Osteoblast (primary cell): ENCODE measurements at regions not wholly inside any gene's neighbourhood (a gene's known extent, or its start where the extent isn't known, plus 50 kb on each side); places are given as distances from the start of the nearest gene placed in this dataset.

Source experiments
- DNase-seq: peaks from one replicate; pipeline ENCODE4 v3.0.0; 2011; ENCODE audit warnings: low spot score, mixed read lengths; ENCODE audit not compliant: insufficient read length; ENCODE audit errors: missing footprints
- H2AFZ ChIP-seq: 2 replicates; pipeline ENCODE4 v1.6.0; 2011; ENCODE audit warnings: mild to moderate bottlenecking, low read length
- H3K27ac ChIP-seq: 2 replicates; pipeline ENCODE4 v1.5.1; 2011; ENCODE audit warnings: mild to moderate bottlenecking, low read depth, low read length, moderate library complexity
- H3K27me3 ChIP-seq: 2 replicates; pipeline ENCODE4 v1.6.0; 2012; ENCODE audit warnings: mild to moderate bottlenecking, control low read depth, inconsistent platforms, low read length, moderate library complexity; ENCODE audit not compliant: insufficient read depth
- H3K36me3 ChIP-seq: 2 replicates; pipeline ENCODE4 v1.5.1; 2011; ENCODE audit warnings: mild to moderate bottlenecking, low read length, control low read depth, moderate library complexity; ENCODE audit not compliant: insufficient read depth
- H3K4me1 ChIP-seq: 2 replicates; pipeline ENCODE4 v1.5.1; 2011; ENCODE audit warnings: mild to moderate bottlenecking, low read length, control low read depth, moderate library complexity; ENCODE audit not compliant: insufficient read depth
- H3K4me2 ChIP-seq: 2 replicates; pipeline ENCODE4 v1.6.0; 2011; ENCODE audit warnings: mild to moderate bottlenecking, low read length; ENCODE audit not compliant: insufficient read depth
- H3K4me3 ChIP-seq: fragments of 200-600 bp; sonication (generic); 3 replicates; pipeline ENCODE4 v1.5.1; 2012; ENCODE audit warnings: mild to moderate bottlenecking, low read length, inconsistent platforms; ENCODE audit not compliant: insufficient read depth
- H3K79me2 ChIP-seq: 2 replicates; pipeline ENCODE4 v1.6.0; 2012; ENCODE audit warnings: mild to moderate bottlenecking, low read length, control low read depth, inconsistent platforms; ENCODE audit not compliant: insufficient read depth
- H3K9me3 ChIP-seq: 2 replicates; pipeline ENCODE4 v1.5.1; 2011; ENCODE audit warnings: low read depth, low read length, control low read depth
- H4K20me1 ChIP-seq: 2 replicates; pipeline ENCODE4 v1.6.0; 2012; ENCODE audit warnings: mild to moderate bottlenecking, low read length, control low read depth; ENCODE audit not compliant: insufficient read depth
- CTCF ChIP-seq: IDR thresholded peaks from 2 replicates; pipeline ENCODE4 v1.5.1; 2011; ENCODE audit warnings: mild to moderate bottlenecking, low read depth, low read length, moderate library complexity; ENCODE audit errors: extremely low read depth

GRCh38 chr4:38242822-38243387 lies 282.7 kb downstream of the PTTG2 start:
- peak overlapping the region; percentile 18 for H2AFZ ChIP-seq

GRCh38 chr4:38243388-38244053 lies 283.3 kb downstream of the PTTG2 start:
- H3K4me1 ChIP-seq: no peaks in the 10 kb centered on the region
- H3K27ac ChIP-seq: no peak overlapping the region
- H3K79me2 ChIP-seq: no peaks in the 10 kb centered on the region
- no peaks in the 10 kb centered on the region for H4K20me1 ChIP-seq
- DNase-seq: peak; percentile 31
- H3K4me2 ChIP-seq: no peak overlapping the region
- H3K27me3 ChIP-seq: no peaks in the 10 kb centered on the region
- H2AFZ ChIP-seq: peak overlapping the region; percentile 18
- no peaks in the 10 kb centered on the region for H3K9me3 ChIP-seq
- TF ChIP-seq CTCF: no peak
- H3K36me3 ChIP-seq: no peaks in the 10 kb centered on the region
- no peak overlapping the region for H3K4me3 ChIP-seq

More at GRCh38 chr4:38242822-38243387, 282.7 kb downstream of the PTTG2 start:
- Histone ChIP-seq H3K9me3 (no peaks in the 10 kb centered on the region), H3K79me2 (no peaks in the 10 kb centered on the region), H3K4me1 (no peaks in the 10 kb centered on the region), H4K20me1 (no peaks in the 10 kb centered on the region), H3K4me3 (no peak overlapping the region), H3K27ac (no peak overlapping the region), H3K36me3 (no peaks in the 10 kb centered on the region), H3K4me2 (no peak overlapping the region), H3K27me3 (no peaks in the 10 kb centered on the region)
- peak; percentile 8 for DNase-seq
- no peak for TF ChIP-seq CTCF

- no peak for DNase-seq
- Histone ChIP-seq H3K27ac (no peak overlapping the region), H3K27me3 (peaks cover 3% of the 10 kb centered on the region), H3K36me3 (no peaks in the 10 kb centered on the region), H3K4me3 (no peak overlapping the region), H4K20me1 (no peaks in the 10 kb centered on the region), H3K79me2 (no peaks in the 10 kb centered on the region), H3K9me3 (no peaks in the 10 kb centered on the region), H3K4me2 (no peak overlapping the region), H2AFZ (no peak overlapping the region), H3K4me1 (no peaks in the 10 kb centered on the region)
- TF ChIP-seq CTCF: no peak
These were observed 294.6 kb downstream of the PTTG2 start for GRCh38 chr4:38254825-38255224.

- no peak overlapping the region for H3K27ac ChIP-seq
- no peak overlapping the region for H2AFZ ChIP-seq
- H3K27me3 ChIP-seq: peaks cover 3% of the 10 kb centered on the region
- TF ChIP-seq CTCF: no peak
- no peak for DNase-seq
- no peak overlapping the region for H3K4me3 ChIP-seq
- H3K79me2 ChIP-seq: no peaks in the 10 kb centered on the region
- no peaks in the 10 kb centered on the region for H3K4me1 ChIP-seq
- H4K20me1 ChIP-seq: no peaks in the 10 kb centered on the region
- no peaks in the 10 kb centered on the region for H3K36me3 ChIP-seq
- H3K9me3 ChIP-seq: no peaks in the 10 kb centered on the region
- H3K4me2 ChIP-seq: no peak overlapping the region
These were observed 295.4 kb downstream of the PTTG2 start for GRCh38 chr4:38255572-38255971.
